Stomach (tissue), 4 donors: ENCODE measurements at regions not wholly inside any gene's neighbourhood (a gene's known extent, or its start where the extent isn't known, plus 50 kb on each side); places are given as distances from the start of the nearest gene placed in this dataset.

ENCODE experiments used
- POLR2A ChIP-seq, 4 donors: fragments of 450-650 bp; IDR thresholded peaks; one replicate each; pipeline ENCODE4 v1.6.1; 2016; ENCODE audit warnings: antibody characterized with exemption in 4 of 4, control low read depth in 2 of 4, mild to moderate bottlenecking in 1 of 4, moderate library complexity in 1 of 4
- POLR2AphosphoS5 ChIP-seq, 3 donors: sonication (generic); formaldehyde crosslinking; IDR thresholded peaks; one replicate each; pipeline ENCODE4 v1.6.1; 2016; ENCODE audit warnings: antibody characterized with exemption in 3 of 3
- TF ChIP-seq, protein P1 (sequence below), 7 experiments: fragments of 450-650 bp in 4 of 7; fragments of 200-600 bp in 3 of 7; sonication (generic) in 3 of 7; IDR thresholded peaks; one replicate each; pipeline ENCODE4 v1.5.1; 2016 to 2019; ENCODE audit warnings: antibody characterized with exemption in 7 of 7, control low read depth in 2 of 7, mild to moderate bottlenecking in 1 of 7

DNA sequence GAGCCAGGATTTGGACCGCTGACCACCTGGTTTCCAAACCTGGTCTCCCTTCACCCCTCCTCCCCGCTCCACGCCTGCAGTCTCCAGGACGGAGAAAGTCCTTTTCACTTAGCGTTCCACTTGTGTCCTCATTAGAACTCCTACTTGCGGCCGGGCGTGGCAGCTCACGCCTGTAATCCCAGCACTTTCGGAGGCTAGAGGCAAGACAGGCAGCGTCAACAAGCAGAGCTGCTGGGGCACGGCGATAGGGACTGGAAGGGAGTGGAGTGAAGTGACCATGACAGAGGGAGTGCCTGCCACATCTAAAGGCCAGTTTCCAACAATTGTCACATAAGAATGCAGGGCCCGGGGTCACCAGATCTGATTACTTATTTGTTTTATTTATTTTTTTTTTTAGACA lies 132.5 kb upstream of the NCOR2 start:
- TF ChIP-seq POLR2AphosphoS5 (IDR thresholded peaks at IDR 0.05), result peak in 1 of 3 donors; percentile 44
- TF ChIP-seq, protein P1, sequence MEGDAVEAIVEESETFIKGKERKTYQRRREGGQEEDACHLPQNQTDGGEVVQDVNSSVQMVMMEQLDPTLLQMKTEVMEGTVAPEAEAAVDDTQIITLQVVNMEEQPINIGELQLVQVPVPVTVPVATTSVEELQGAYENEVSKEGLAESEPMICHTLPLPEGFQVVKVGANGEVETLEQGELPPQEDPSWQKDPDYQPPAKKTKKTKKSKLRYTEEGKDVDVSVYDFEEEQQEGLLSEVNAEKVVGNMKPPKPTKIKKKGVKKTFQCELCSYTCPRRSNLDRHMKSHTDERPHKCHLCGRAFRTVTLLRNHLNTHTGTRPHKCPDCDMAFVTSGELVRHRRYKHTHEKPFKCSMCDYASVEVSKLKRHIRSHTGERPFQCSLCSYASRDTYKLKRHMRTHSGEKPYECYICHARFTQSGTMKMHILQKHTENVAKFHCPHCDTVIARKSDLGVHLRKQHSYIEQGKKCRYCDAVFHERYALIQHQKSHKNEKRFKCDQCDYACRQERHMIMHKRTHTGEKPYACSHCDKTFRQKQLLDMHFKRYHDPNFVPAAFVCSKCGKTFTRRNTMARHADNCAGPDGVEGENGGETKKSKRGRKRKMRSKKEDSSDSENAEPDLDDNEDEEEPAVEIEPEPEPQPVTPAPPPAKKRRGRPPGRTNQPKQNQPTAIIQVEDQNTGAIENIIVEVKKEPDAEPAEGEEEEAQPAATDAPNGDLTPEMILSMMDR (IDR thresholded peaks at IDR 0.05), result no peak
- no peak for TF ChIP-seq POLR2A (IDR thresholded peaks at IDR 0.05)
